ENCODE measurements at regions not wholly inside any gene's neighbourhood (a gene's known extent, or its start where the extent isn't known, plus 50 kb on each side); places are given as distances from the start of the nearest gene placed in this dataset.

- TF ChIP-seq CTCF (conservative IDR thresholded peaks at IDR 0.05; ENCODE audit: low read depth, low read length) (no peak), EZH2 (IDR thresholded peaks at IDR 0.05; ENCODE audit: borderline replicate concordance, low read depth, low read length, poor library complexity, severe bottlenecking) (no peak)
Measured at GRCh38 chr14:104522926-104523545, 56.5 kb upstream of the C14orf180 start.
